ENCODE measurements at regions not wholly inside any gene's neighbourhood (a gene's known extent, or its start where the extent isn't known, plus 50 kb on each side); places are given as distances from the start of the nearest gene placed in this dataset.
"Not testable (repeated sequence)": the region's sequence is repeated elsewhere in the genome, so short reads cannot be mapped to it uniquely, and the experiment has no call there.

DNA sequence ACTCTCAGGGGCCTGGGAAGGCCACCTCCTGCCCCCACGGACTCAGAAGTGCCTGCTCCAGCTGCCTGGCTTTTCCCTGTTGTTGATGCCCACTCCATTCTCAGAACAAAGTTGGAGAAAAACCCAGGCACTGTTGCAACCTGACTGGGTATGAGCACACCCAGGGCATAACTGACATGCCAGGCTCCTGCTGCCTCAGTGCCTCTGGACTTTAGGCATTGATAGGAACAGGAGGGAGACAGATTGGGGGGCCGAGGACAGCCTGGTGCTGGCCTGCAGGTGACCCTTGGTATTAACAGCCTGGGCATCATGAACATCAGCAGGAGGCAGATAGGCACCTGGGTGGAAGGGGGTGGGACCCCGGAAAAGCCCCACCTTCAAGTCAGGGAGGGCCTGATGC is 685.9 kb upstream of the CDH10 start:
- no peak for DNase-seq
- TF ChIP-seq CTCF (IDR thresholded peaks at IDR 0.05; ENCODE audit: borderline replicate concordance, extremely low read depth, insufficient read depth) = no peak
- H3K9me3 ChIP-seq (ENCODE audit: control insufficient read depth in 2 of 3, insufficient read depth in 1 of 3, low read length in 3 of 3) = no peaks in the 10 kb centered on the region
- no peak for FAIRE-seq
- no peaks in the 10 kb centered on the region for H3K36me3 ChIP-seq (ENCODE audit: control insufficient read depth in 2 of 3, insufficient read depth in 3 of 3, low read length in 3 of 3)
- no peaks in the 10 kb centered on the region for H3K4me1 ChIP-seq (ENCODE audit: control insufficient read depth in 2 of 3, insufficient read depth in 2 of 3, low read depth in 1 of 3, low read length in 3 of 3)
- no peak overlapping the region for H3K27ac ChIP-seq (ENCODE audit: low read depth in 2 of 2, low read length in 2 of 2)
- no peak overlapping the region for H3K9ac ChIP-seq (ENCODE audit: low read length in 3 of 3)
- intact Hi-C loops (cut with DNase I) = no loop called here
- H3K27me3 ChIP-seq (ENCODE audit: control insufficient read depth, insufficient read depth, low read length) = no peaks in the 10 kb centered on the region
- no peak overlapping the region for H3K4me3 ChIP-seq (ENCODE audit: low read length in 3 of 3)

DNA sequence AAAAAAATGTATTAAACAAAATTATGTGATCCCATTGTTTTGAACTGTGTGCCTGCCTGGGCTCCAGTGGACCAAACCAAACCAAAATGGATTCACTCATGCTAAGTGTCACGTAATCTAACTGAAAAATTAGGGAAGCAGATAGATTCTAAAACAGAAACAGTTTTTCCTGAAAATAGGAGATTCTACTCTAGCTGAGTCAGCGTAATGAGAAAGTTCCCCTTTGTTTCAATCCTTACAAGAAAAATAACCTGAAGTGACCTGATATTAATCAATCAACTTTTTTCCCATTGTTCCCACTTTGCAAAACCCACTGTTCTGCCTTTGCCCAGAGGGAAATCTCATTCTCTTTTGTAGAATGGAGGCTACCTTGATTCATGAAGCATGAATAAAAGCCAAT is 682.4 kb upstream of the CDH10 start:
- FAIRE-seq = no peak
- intact Hi-C loops (cut with DNase I) = no loop called here
- TF ChIP-seq CTCF (IDR thresholded peaks at IDR 0.05; ENCODE audit: borderline replicate concordance, extremely low read depth, insufficient read depth) = no peak

GRCh38 chr5:25301836-25302235 is 657.1 kb upstream of the CDH10 start:
- Histone ChIP-seq H3K27me3 (ENCODE audit: control insufficient read depth, insufficient read depth, low read length) (no peaks in the 10 kb centered on the region), H3K4me3 (ENCODE audit: low read length in 3 of 3) (no peak overlapping the region), H3K9ac (ENCODE audit: low read length in 3 of 3) (no peak overlapping the region), H3K4me1 (ENCODE audit: control insufficient read depth in 2 of 3, insufficient read depth in 2 of 3, low read depth in 1 of 3, low read length in 3 of 3) (no peaks in the 10 kb centered on the region), H3K9me3 (ENCODE audit: control insufficient read depth in 2 of 3, insufficient read depth in 1 of 3, low read length in 3 of 3) (no peaks in the 10 kb centered on the region), H3K36me3 (ENCODE audit: control insufficient read depth in 2 of 3, insufficient read depth in 3 of 3, low read length in 3 of 3) (no peaks in the 10 kb centered on the region), H3K27ac (ENCODE audit: low read depth in 2 of 2, low read length in 2 of 2) (no peak overlapping the region)
- TF ChIP-seq CTCF (IDR thresholded peaks at IDR 0.05; ENCODE audit: borderline replicate concordance, extremely low read depth, insufficient read depth) = no peak
- intact Hi-C loops (cut with DNase I) = no loop called here
- FAIRE-seq = no peak
- peak in 2 of 5 donors; percentile 31 to 58 for DNase-seq

More for the DNA sequence above, 682.4 kb upstream of the CDH10 start:
- H3K36me3 ChIP-seq (ENCODE audit: control insufficient read depth in 2 of 3, insufficient read depth in 3 of 3, low read length in 3 of 3) = no peaks in the 10 kb centered on the region
- no peaks in the 10 kb centered on the region for H3K9me3 ChIP-seq (ENCODE audit: control insufficient read depth in 2 of 3, insufficient read depth in 1 of 3, low read length in 3 of 3)
- no peaks in the 10 kb centered on the region for H3K4me1 ChIP-seq (ENCODE audit: control insufficient read depth in 2 of 3, insufficient read depth in 2 of 3, low read depth in 1 of 3, low read length in 3 of 3)
- no peak overlapping the region for H3K27ac ChIP-seq (ENCODE audit: low read depth in 2 of 2, low read length in 2 of 2)
- H3K4me3 ChIP-seq (ENCODE audit: low read length in 3 of 3) = no peak overlapping the region
- no peak for DNase-seq
- no peaks in the 10 kb centered on the region for H3K27me3 ChIP-seq (ENCODE audit: control insufficient read depth, insufficient read depth, low read length)
- H3K9ac ChIP-seq (ENCODE audit: low read length in 3 of 3) = no peak overlapping the region

- Histone ChIP-seq H3K27ac (ENCODE audit: low read depth in 2 of 2, low read length in 2 of 2) (no peak overlapping the region), H3K4me1 (ENCODE audit: control insufficient read depth in 2 of 3, insufficient read depth in 2 of 3, low read depth in 1 of 3, low read length in 3 of 3) (no peaks in the 10 kb centered on the region), H3K9me3 (ENCODE audit: control insufficient read depth in 2 of 3, insufficient read depth in 1 of 3, low read length in 3 of 3) (peaks cover 0 to 2% (median 0%) of the 10 kb centered on the region in 3 donors), H3K4me3 (ENCODE audit: low read length in 3 of 3) (no peak overlapping the region), H3K36me3 (ENCODE audit: control insufficient read depth in 2 of 3, insufficient read depth in 3 of 3, low read length in 3 of 3) (no peaks in the 10 kb centered on the region), H3K27me3 (ENCODE audit: control insufficient read depth, insufficient read depth, low read length) (no peaks in the 10 kb centered on the region), H3K9ac (ENCODE audit: low read length in 3 of 3) (no peak overlapping the region)
- intact Hi-C loops (cut with DNase I) = no loop called here
- TF ChIP-seq CTCF (IDR thresholded peaks at IDR 0.05; ENCODE audit: borderline replicate concordance, extremely low read depth, insufficient read depth) = no peak
- no peak for DNase-seq
- no peak for FAIRE-seq
Measured at GRCh38 chr5:25295067-25295466, 650.3 kb upstream of the CDH10 start.

DNA sequence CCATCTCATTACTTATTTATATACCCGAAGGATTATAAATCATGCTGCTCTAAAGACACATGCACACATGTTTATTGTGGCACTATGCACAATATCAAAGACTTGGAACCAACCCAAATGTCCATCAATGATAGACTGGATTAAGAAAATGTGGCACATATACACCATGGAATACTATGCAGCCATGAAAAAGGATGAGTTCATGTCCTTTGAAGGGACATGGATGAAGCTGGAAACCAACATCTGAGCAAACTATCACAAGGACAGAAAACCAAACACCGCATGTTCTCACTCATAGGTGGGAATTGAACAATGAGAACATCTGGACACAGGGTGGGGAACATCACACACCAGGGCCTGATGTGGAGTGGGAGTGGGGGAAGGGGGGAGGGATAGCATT is 645.0 kb upstream of the CDH10 start:
- H3K27ac ChIP-seq (ENCODE audit: low read depth in 2 of 2, low read length in 2 of 2); H3K4me3 ChIP-seq (ENCODE audit: low read length in 3 of 3); H3K9me3 ChIP-seq (ENCODE audit: control insufficient read depth in 2 of 3, insufficient read depth in 1 of 3, low read length in 3 of 3); H3K27me3 ChIP-seq (ENCODE audit: control insufficient read depth, insufficient read depth, low read length); H3K36me3 ChIP-seq (ENCODE audit: control insufficient read depth in 2 of 3, insufficient read depth in 3 of 3, low read length in 3 of 3); intact Hi-C loops (cut with DNase I); DNase-seq; H3K4me1 ChIP-seq (ENCODE audit: control insufficient read depth in 2 of 3, insufficient read depth in 2 of 3, low read depth in 1 of 3, low read length in 3 of 3); H3K9ac ChIP-seq (ENCODE audit: low read length in 3 of 3); FAIRE-seq: not testable (repeated sequence)
